CD14-positive monocyte (primary cell): ENCODE measurements at regions not wholly inside any gene's neighbourhood (a gene's known extent, or its start where the extent isn't known, plus 50 kb on each side); places are given as distances from the start of the nearest gene placed in this dataset.

Source experiments
- DNase-seq, 3 donors: peaks; one replicate each; pipeline ENCODE4 v3.0.0-alpha.2; 2011 to 2022
- H2AFZ ChIP-seq: 2 replicates; pipeline ENCODE4 v1.6.0; 2012; ENCODE audit warnings: mild to moderate bottlenecking, low read depth, low read length, inconsistent platforms; ENCODE audit not compliant: insufficient read depth, poor library complexity, severe bottlenecking
- H3K27ac ChIP-seq, 2 donors: 1 replicate in 1 of 2; 2 replicates in 1 of 2; pipeline ENCODE4 v1.5.1; 2012 to 2013; ENCODE audit warnings: low read length in 2 of 2, control low read depth in 1 of 2, inconsistent platforms in 1 of 2, low read depth in 1 of 2, mild to moderate bottlenecking in 1 of 2
- H3K27me3 ChIP-seq, 2 donors: one replicate each; pipeline versions ENCODE4 v1.6.0 to v1.6.1; 2011 to 2013; ENCODE audit warnings: low read length in 2 of 2; ENCODE audit not compliant: control insufficient read depth in 2 of 2, insufficient read depth in 2 of 2
- H3K36me3 ChIP-seq, 2 donors: replicated peaks in 1 of 2; 1 replicate in 1 of 2; 2 replicates in 1 of 2; pipeline versions ENCODE4 v1.5.1 to v1.6.1; 2012 to 2013; ENCODE audit warnings: low read length in 2 of 2, control low read depth in 1 of 2, inconsistent platforms in 1 of 2, mild to moderate bottlenecking in 1 of 2; ENCODE audit not compliant: insufficient read depth in 2 of 2, control insufficient read depth in 1 of 2
- H3K4me1 ChIP-seq, 2 donors: 1 replicate in 1 of 2; 2 replicates in 1 of 2; pipeline versions ENCODE4 v1.5.1 to v1.6.1; 2012 to 2013; ENCODE audit warnings: low read length in 2 of 2, control low read depth in 1 of 2, inconsistent platforms in 1 of 2, mild to moderate bottlenecking in 1 of 2, moderate library complexity in 1 of 2; ENCODE audit not compliant: insufficient read depth in 2 of 2, control insufficient read depth in 1 of 2
- H3K4me2 ChIP-seq: replicated peaks from 2 replicates; pipeline ENCODE3; 2012; ENCODE audit warnings: low read length, moderate library complexity, mild to moderate bottlenecking; ENCODE audit not compliant: poor library complexity, severe bottlenecking; ENCODE audit errors: extremely low read depth
- H3K4me3 ChIP-seq, 3 experiments: fragments of 200-600 bp in 1 of 3; sonication (generic) in 1 of 3; replicated peaks in 1 of 3; 1 replicate in 2 of 3; 2 replicates in 1 of 3; pipeline ENCODE4 v1.5.1; 2011 to 2013; ENCODE audit warnings: low read length in 3 of 3, mild to moderate bottlenecking in 3 of 3, control low read depth in 2 of 3, low read depth in 2 of 3, inconsistent platforms in 1 of 3, moderate library complexity in 1 of 3
- H3K79me2 ChIP-seq: 2 replicates; pipeline ENCODE4 v1.6.0; 2012; ENCODE audit warnings: mild to moderate bottlenecking, control low read depth, inconsistent platforms, low read length, moderate library complexity; ENCODE audit not compliant: insufficient read depth
- H3K9ac ChIP-seq: 2 replicates; pipeline ENCODE4 v1.6.0; 2017; ENCODE audit warnings: low read length, mild to moderate bottlenecking; ENCODE audit not compliant: insufficient read depth, poor library complexity, severe bottlenecking
- H3K9me3 ChIP-seq, 2 donors: replicated peaks in 1 of 2; 1 replicate in 1 of 2; 2 replicates in 1 of 2; pipeline versions ENCODE4 v1.5.1 to v1.6.1; 2012 to 2013; ENCODE audit warnings: low read length in 2 of 2, control low read depth in 1 of 2; ENCODE audit not compliant: control insufficient read depth in 1 of 2, insufficient read depth in 1 of 2
- H4K20me1 ChIP-seq: 2 replicates; pipeline ENCODE4 v1.6.0; 2012; ENCODE audit warnings: mild to moderate bottlenecking, low read length, control low read depth, moderate library complexity; ENCODE audit not compliant: insufficient read depth
- H3K27ac Mint-ChIP-seq, 7 donors: one replicate each; pipeline ENCODE4 v1.8.0; 2020; ENCODE audit warnings: mild to moderate bottlenecking in 7 of 7, mixed read lengths in 7 of 7, moderate library complexity in 6 of 7, inconsistent platforms in 2 of 7
- H3K27me3 Mint-ChIP-seq, 3 donors: one replicate each; pipeline ENCODE4 v1.8.0; 2021 to 2022; ENCODE audit warnings: low read depth in 3 of 3, mild to moderate bottlenecking in 3 of 3, mixed read lengths in 3 of 3, moderate library complexity in 3 of 3, inconsistent platforms in 1 of 3
- H3K36me3 Mint-ChIP-seq, 2 donors: one replicate each; pipeline ENCODE4 v1.8.0; 2020; ENCODE audit warnings: mixed read lengths in 2 of 2, inconsistent platforms in 1 of 2, mild to moderate bottlenecking in 1 of 2
- H3K4me1 Mint-ChIP-seq: one replicate; pipeline ENCODE4 v1.8.0; 2020; ENCODE audit warnings: mild to moderate bottlenecking, mixed read lengths
- H3K4me3 Mint-ChIP-seq, 2 donors: one replicate each; pipeline ENCODE4 v1.8.0; 2020; ENCODE audit warnings: mild to moderate bottlenecking in 2 of 2, mixed read lengths in 2 of 2, moderate library complexity in 1 of 2
- H3K9me3 Mint-ChIP-seq, 7 donors: one replicate each; pipeline ENCODE4 v1.8.0; 2020 to 2022; ENCODE audit warnings: mixed read lengths in 7 of 7, mild to moderate bottlenecking in 6 of 7, moderate library complexity in 6 of 7, inconsistent platforms in 2 of 7
- WGBS: methylation state at CpG from one replicate; pipeline ENCODE4 v1.1.5; 2013; ENCODE audit warnings: missing lambda C conversion rate; ENCODE audit not compliant: insufficient coverage; 5-methylcytosine and 5-hydroxymethylcytosine counted together
- intact Hi-C, 2 donors: fragments of 100-400 bp; cut with micrococcal nuclease; formaldehyde crosslinking; loops; one replicate each; pipeline versions ENCODE4 v1.15.0 to v1.15.1; 2023
- TF ChIP-seq, protein P1 (sequence below): fragments of 200-600 bp; IDR thresholded peaks from one replicate; pipeline ENCODE4 v1.8.0; 2022; ENCODE audit warnings: antibody characterized with exemption, mild to moderate bottlenecking

DNA sequence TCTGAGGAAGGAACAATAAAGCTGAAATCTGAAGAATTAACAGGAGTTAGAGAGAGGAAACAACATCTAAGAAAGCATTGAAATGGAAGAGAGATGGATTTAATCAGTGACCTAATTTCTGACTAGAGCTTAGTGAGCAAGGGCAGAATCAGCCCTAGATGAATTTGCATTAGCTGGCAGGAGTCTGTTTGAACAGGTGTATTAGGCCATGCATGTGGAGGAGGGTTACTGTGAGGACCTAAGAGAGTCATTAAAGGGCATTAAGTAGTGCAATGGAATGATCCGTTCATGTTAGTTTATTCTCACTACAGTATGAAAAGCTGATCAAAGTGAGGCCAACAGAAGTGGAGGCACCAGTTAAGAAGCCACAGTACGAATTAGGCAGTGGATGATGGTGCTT, 285.3 kb downstream of the GRB14 start:
- Mint-ChIP-seq H3K27me3 (no peaks in the 10 kb centered on the region), H3K9me3 (peaks cover 0 to 4% (median 0%) of the 10 kb centered on the region in 7 donors), H3K36me3 (no peaks in the 10 kb centered on the region), H3K4me1 (no peaks in the 10 kb centered on the region), H3K27ac (no peak overlapping the region), H3K4me3 (no peak overlapping the region)
- no peak for DNase-seq
- TF ChIP-seq, protein P1, sequence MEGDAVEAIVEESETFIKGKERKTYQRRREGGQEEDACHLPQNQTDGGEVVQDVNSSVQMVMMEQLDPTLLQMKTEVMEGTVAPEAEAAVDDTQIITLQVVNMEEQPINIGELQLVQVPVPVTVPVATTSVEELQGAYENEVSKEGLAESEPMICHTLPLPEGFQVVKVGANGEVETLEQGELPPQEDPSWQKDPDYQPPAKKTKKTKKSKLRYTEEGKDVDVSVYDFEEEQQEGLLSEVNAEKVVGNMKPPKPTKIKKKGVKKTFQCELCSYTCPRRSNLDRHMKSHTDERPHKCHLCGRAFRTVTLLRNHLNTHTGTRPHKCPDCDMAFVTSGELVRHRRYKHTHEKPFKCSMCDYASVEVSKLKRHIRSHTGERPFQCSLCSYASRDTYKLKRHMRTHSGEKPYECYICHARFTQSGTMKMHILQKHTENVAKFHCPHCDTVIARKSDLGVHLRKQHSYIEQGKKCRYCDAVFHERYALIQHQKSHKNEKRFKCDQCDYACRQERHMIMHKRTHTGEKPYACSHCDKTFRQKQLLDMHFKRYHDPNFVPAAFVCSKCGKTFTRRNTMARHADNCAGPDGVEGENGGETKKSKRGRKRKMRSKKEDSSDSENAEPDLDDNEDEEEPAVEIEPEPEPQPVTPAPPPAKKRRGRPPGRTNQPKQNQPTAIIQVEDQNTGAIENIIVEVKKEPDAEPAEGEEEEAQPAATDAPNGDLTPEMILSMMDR: no peak
- intact Hi-C loops: no loop called here
- WGBS: 33% methylated on average over 1 of the region's 2 CpGs
- no peak overlapping the region for H3K4me3 ChIP-seq
- no peak overlapping the region for H3K4me2 ChIP-seq
- H3K4me1 ChIP-seq: no peaks in the 10 kb centered on the region
- H3K27me3 ChIP-seq: no peaks in the 10 kb centered on the region
- H3K79me2 ChIP-seq: no peaks in the 10 kb centered on the region
- H3K36me3 ChIP-seq: no peaks in the 10 kb centered on the region
- H3K27ac ChIP-seq: no peak overlapping the region
- H2AFZ ChIP-seq: no peak overlapping the region
- no peaks in the 10 kb centered on the region for H3K9me3 ChIP-seq
- H3K9ac ChIP-seq: no peak overlapping the region
- no peaks in the 10 kb centered on the region for H4K20me1 ChIP-seq

DNA sequence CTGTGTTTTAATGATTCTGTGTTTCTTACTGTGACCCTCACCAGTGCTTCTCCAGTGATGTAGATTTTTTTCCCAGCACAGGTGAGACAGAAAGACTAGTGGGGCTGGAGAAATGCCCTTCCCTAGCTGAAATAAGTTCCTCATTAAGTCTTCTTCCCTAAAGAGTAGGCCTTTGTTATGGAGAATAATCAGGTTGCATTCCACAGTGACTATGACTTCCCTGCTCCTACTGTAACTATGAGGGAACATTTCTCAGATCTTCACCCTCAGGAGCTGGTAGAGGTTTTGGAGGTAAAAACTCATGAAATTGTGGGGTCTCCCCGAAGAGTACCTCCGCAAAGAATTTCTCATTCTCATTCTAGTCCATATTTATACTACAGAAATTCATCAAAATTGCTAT, 286.2 kb downstream of the GRB14 start:
- Histone ChIP-seq H3K4me1 (no peaks in the 10 kb centered on the region), H3K9me3 (peaks cover 3% of the 10 kb centered on the region in 2 donors), H3K27ac (no peak overlapping the region), H4K20me1 (no peaks in the 10 kb centered on the region), H3K36me3 (no peaks in the 10 kb centered on the region), H3K27me3 (no peaks in the 10 kb centered on the region), H3K4me2 (no peak overlapping the region), H3K9ac (no peak overlapping the region), H3K4me3 (no peak overlapping the region), H3K79me2 (no peaks in the 10 kb centered on the region), H2AFZ (no peak overlapping the region)
- no peak overlapping the region for H3K4me3 Mint-ChIP-seq
- H3K36me3 Mint-ChIP-seq: no peaks in the 10 kb centered on the region
- H3K9me3 Mint-ChIP-seq: peaks cover 0 to 4% (median 0%) of the 10 kb centered on the region in 7 donors
- TF ChIP-seq, protein P1: no peak
- intact Hi-C loops: no loop called here
- no peak overlapping the region for H3K27ac Mint-ChIP-seq
- no peaks in the 10 kb centered on the region for H3K4me1 Mint-ChIP-seq
- 88% methylated on average over 1 of the region's 2 CpGs for whole genome bisulfite sequencing
- no peak for DNase-seq
- H3K27me3 Mint-ChIP-seq: no peaks in the 10 kb centered on the region
